A172 (cell line): ENCODE measurements at regions not wholly inside any gene's neighbourhood (a gene's known extent, or its start where the extent isn't known, plus 50 kb on each side); places are given as distances from the start of the nearest gene placed in this dataset.
A peak's percentile ranks its signal among the peaks of the same experiment; 100 is the strongest.

ENCODE experiments used
- DNase-seq: peaks from one replicate; pipeline ENCODE4 v3.0.0-alpha.2; 2015; ENCODE audit warnings: low spot score

- DNase-seq, result no peak
Measured at GRCh38 chr6:18962361-18962905, 575.3 kb downstream of the RNF144B start.

- no peak for DNase-seq
Measured at GRCh38 chr6:18963439-18963838, 576.3 kb downstream of the RNF144B start.

DNA sequence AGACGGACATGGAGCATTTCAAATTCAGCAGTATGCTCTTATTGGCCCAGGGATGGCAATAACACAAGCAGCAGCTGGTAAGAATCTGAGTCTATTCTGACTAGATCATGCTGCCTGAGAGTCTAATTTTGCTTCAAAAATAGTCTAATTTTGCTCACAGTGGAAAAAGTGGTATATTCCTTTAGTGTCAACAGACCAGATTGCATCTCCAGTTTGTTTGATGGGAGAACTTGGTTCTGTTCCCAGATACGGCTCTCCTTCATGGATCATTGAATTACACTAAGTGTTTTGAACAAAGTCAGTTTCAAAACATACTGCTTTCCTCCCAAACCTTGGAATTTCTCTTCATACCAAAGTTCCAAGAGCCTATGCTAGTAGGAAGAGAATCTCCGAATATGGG is 586.1 kb downstream of the RNF144B start:
- DNase-seq, result no peak

DNA sequence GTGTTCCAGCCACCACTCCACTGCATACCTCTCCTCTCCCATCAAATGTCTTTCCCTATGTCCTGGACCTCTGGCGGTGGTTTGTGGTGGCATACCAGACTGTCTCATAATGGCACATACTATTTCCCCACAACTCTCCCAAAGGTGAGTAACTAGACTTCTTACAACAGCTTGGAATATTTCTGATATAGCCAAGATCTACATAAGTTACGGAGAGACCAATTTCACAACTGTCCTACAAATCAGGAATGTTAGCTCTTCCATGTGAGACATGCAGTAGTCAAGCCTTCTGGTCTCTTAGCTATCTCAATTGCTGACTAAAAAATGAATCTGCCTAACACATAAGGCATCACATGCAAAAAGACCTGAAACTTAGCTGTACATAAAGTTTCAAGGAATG is 588.9 kb downstream of the RNF144B start:
- DNase-seq, result no peak

DNA sequence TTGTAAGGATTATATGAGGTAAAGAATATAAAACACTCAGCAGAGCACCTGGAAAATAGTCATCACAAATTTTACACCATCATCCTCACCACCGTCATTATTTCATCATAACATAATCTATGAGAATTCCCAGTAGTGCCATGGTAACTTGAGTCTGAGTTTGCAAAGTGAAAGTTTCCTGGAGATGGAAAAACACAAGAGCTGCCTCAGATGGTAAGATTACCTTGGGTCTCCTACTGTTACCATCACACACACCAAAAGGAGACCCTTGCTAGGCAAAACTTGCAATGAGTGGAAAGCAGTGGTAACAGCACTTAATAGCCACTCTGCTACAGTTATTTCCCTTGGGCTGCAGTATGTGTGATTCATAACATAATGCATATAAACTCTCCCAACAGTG is 589.8 kb downstream of the RNF144B start:
- no peak for DNase-seq

GRCh38 chr6:18978337-18979128 is 591.4 kb downstream of the RNF144B start:
- DNase-seq, result no peak

- DNase-seq, result no peak
Measured at GRCh38 chr6:18985061-18985460, 597.9 kb downstream of the RNF144B start.

- DNase-seq, result no peak
Measured at GRCh38 chr6:18985996-18986395, 598.8 kb downstream of the RNF144B start.

- no peak for DNase-seq
Measured at GRCh38 chr6:18988636-18989035, 601.5 kb downstream of the RNF144B start.

DNA sequence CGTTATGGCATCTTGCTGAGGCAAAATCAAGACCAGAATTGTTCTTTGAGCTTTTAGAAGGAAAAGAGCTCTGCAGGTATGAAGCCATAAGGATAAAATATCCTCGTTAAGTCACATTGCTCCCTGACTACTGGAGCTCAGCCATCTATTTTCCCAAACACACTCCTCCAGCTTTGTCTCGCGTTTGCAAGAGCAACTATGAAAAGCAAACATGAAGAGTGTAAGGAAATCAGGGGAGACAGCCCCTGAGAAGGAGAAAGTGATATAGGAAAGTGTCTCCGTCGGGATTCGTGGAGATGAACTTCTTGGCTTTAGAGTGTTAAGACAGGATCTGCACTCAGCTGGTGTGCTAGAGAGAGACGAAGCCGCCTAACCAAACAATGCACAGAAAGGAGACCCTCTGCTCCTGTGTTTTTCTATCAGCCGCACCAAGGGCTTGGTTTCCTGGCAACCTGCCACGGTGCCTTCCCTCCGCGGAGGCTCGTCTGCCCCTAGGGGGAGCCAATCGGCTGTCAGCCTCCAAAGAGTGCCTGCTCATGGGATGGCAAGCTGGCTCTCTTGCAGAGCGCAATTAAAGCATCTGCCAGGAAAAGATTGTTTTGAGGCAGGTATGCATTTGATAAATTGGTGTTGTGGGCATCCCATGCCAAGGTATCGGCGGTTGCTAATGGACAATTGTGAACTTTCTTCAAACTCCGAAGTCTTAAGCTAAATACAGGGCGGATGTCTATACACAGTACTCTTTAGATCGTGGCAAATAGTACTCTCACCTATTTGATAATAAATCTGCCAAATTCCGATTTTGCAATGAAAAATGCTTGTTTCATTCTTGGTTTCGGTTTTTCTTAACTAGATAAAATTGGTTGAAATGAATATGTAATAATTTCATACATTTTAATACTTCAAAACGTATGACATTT is 603.2 kb downstream of the RNF144B start:
- peak; percentile 18 for DNase-seq

GRCh38 chr6:18997375-18997826 is 610.3 kb downstream of the RNF144B start:
- DNase-seq, result peak; percentile 39

- DNase-seq, result no peak
Measured at GRCh38 chr6:19002976-19003560, 615.9 kb downstream of the RNF144B start.

- no peak for DNase-seq
Measured at GRCh38 chr6:19004176-19004575, 617.0 kb downstream of the RNF144B start.

DNA sequence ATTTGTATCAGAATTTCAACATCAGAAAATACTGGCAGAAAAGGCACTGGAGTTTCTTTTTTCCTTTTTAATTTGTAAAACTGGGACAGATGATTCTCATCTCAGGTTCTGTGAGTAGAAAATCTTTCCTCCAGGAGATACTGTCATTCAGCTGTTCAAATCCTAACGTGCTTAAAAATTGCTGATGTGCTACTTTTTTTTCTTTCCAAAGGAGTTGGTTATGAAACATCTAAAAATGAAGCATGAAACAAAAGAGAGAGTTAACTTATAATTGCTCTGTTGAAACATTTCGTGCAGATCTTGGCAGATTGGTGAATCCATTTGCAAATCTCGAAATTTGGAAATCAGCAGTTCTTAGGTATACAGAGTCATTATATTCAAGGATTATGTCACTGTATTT is 622.6 kb downstream of the RNF144B start:
- DNase-seq, result no peak

- DNase-seq, result no peak
Measured at GRCh38 chr6:19013026-19013705, 626.0 kb downstream of the RNF144B start.

DNA sequence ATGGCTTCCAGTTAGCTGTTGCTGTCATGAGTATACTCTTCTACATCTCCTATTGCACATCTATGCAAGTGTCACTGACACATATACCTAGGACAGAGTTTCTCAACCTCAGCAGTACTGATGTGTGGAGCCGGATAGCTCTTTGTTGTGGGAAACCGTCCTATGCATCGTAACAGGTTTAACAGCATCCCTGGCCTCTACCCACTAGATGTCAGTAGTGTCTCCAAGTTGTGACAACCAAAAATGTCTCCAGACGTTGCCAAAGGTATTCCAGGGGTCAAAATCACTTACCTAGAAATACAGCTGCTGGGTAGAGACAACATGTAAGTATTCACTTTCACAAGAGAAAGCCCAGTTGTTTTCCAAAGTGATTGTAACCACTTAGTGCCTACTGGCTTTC is 637.6 kb downstream of the RNF144B start:
- peak; percentile 27 for DNase-seq

DNA sequence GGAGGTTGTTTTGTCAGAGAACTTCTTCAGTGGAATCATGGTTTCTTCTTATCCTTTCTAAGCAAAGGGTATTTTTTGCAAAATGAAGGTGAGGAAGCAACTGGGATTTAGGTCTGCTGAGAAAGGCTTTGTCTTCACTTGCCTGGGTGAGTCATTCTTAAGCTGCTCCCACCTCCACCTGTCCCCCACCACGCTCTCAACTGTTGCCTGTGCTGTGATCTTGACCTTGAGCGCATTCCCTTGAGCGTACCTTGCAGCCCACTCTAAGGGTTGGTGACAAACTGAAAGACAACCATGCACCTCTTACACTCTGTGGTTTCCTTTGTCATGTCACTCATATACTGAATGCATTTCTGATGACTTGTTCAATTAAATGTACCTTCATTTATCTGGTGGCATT is 641.1 kb downstream of the RNF144B start:
- DNase-seq, result no peak

DNA sequence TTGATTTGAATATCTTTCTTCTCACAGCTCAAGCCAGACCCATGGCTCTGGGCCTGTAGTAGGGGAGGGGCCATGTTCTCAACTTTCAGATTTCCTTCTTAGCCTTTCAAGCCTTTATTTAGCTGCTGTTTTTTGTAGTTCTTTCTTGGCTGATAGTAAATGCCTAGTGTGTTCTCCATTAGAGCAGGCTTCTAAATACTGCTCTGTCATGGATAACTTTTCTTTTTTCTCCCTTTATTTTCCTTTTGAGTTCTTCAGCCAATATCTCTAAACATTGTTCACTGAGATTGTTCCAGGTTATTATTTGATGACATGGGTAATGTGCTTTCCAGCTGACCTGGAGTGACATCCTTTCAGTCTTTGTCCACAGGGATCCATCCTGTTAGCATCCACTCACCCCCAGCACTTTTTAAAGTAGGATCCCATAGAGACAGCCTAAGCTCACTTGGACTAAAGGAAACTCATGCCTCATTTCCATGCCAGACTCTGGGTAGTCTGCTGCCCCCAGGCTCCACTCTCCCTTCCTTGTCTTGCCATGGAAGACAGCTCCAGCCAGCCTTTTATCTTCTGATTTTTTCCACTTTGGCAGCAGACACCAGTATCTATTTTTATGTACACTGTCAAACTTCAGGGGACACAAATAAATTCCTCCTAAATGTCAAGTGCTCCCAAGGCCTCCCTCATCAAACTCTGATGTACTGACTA is 645.6 kb downstream of the RNF144B start:
- DNase-seq, result no peak

GRCh38 chr6:19033683-19034082 is 646.5 kb downstream of the RNF144B start:
- no peak for DNase-seq

DNA sequence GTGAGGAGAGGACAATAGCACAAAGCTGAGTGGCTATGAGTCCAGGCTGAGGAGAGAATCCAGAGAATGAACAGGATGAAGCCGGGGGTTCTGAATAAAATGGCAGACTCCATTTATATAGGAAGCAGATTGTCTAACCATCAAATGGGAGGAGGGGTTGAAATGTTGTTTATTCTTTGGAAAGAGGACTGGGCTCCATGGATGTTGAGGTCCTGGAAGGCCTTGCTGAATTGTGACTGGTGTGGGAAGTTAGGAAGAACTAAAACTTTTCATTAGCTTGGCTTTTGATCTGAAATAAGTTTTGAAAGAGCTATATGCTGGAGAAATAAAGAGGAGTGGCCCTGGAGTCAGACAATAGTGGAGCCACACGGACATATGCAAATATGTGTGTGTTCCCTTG is 647.8 kb downstream of the RNF144B start:
- no peak for DNase-seq
